HG03103 (cell line): ENCODE measurements at regions not wholly inside any gene's neighbourhood (a gene's known extent, or its start where the extent isn't known, plus 50 kb on each side); places are given as distances from the start of the nearest gene placed in this dataset.

ENCODE experiments used
- ATAC-seq: cut with Tn5 transposase; IDR thresholded peaks from one replicate; pipeline ENCODE4 v1.9.1; 2021; ENCODE audit warnings: low read depth; ENCODE audit not compliant: unreplicated experiment

DNA sequence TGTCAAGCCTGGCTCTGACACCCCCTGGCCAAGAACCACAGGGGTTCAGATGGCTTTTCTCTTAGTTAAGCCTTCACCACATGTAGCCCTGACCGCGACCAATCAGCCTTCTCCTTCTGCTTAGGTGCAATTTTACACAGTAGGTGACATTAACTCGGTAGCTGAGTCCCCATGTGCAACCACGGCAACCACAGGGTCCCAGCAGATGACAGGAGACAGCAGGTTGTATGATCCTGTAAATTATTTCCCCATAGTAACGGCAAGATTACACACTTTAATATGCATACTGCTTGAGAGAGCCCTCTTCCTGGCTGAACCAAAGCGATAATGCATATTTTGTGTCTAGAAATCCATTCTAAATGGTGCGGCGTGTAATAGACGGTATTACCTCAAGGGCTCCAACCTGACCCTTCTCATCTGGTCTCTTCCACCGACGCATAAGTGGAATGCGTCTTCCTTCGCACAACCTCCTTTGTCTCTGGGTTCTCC is 458.7 kb upstream of the ZFHX3 start:
- ATAC-seq = no peak

DNA sequence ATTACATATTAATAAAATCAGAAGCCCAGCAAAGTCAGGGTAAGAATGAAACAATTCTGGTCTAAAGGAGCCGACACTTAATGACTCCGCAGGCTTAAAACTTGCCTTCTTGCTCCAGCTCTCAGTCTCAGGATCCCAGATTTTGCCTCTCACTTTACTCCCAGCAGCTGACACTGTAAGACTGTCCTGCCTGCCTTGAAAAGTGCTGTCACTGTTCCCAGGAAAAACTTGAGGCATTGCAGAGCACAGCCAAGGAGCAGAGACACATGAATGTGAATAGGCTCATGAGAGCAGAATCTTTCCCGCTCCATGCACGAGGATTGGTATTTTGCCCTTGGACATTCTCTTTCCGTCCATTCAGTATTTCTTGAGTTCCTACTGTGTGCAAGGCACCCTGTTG is 457.6 kb upstream of the ZFHX3 start:
- ATAC-seq = no peak

DNA sequence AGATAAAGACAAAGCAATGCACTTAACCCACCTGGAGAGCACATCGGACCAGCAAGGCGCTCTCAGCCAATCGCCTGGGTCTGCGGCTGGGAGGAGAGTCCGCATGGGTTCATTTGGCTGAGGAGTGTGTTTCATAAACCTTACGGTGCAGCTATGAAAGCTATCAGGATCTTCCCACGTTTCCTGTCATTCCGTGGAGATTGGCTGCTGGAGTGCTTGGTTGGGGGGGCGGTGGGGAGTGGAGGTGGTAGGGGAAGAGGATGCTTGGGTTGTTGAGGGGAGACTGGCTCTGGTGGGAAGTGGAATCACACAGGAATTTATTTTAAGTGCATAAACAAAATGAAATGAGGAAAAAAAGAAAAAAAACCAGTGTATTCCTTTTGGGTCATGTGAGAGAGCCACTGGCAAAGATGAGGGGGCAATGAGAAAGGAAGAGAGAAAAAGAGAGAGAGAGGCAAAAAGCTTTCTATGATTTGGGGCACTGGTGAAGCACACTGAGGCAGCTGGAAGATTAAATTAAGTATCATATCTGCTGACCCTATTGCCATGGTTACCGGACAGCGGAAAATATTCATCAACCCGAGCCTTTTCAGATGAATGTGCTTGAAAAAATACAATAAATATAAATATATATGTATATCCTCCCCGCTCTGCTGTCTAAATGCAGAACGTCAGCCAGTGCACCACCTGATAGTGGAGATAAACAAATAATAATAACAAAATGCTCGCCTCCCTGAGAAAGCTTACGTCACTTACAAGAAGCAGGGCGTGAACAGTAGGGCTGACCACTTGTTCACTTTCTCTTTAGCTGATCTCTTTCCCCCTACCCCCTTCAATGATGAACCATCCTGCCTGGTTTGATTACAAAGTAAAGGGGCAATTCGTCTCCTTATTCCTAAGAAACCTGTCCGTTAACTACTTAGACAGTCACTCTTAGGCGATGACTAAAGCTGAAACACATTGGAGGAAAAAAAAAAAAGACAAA is 457.0 kb upstream of the ZFHX3 start:
- no peak for ATAC-seq

DNA sequence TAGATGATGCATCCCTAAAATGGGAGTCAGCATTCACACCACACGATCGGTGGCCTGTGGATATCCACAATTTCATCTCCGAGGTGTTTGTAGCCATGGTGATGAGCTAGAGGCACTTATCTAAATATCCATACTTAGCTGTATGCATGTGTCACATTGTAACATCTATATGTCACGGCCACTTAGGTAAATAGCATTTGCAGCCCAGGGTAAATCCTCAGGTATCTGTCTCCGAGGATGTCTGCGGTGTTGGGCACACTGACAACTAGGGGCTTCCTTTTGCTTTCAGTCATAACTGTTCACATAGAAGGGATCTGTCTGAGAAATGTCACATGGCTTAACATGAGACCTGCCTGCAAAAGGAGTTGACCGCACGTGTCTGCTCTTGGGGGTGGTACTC is 455.2 kb upstream of the ZFHX3 start:
- no peak for ATAC-seq

DNA sequence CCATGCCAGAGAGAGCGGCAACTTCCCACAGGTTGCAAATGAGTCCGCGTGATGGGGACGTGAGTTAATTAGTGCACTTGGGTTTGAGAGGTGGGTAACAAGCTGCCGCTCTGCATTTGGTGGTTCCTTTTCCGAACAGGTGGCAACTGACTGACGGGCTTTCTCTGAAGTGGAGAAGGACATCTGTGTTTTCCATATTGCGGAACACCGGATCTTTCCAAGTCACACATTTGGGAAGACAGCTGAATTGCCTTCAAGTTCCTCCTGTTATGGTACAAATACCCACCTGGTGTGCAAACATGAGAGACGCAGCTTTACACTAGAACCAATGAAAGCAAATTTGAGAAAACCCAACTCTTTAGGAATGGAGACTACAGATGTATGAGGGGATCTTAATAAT is 451.3 kb upstream of the ZFHX3 start:
- ATAC-seq = no peak

DNA sequence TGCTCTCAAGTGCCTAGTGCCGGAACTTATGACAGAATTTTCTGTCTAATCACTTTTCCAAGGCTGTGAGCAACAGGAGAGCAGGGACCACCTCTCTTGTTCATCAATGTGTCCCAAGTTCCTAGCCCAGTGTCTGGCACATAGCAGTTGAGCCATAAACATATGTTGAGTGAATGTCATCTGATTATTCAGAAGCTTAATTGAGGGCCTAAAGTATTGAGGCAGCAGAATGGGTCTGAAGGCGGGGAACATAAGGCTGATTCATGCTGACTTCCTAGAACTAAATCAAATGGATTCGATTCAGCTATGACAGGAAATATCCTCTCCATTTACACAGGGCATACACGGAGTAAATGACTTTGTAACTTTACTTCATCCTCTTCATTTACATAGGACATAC is 438.0 kb upstream of the ZFHX3 start:
- no peak for ATAC-seq

DNA sequence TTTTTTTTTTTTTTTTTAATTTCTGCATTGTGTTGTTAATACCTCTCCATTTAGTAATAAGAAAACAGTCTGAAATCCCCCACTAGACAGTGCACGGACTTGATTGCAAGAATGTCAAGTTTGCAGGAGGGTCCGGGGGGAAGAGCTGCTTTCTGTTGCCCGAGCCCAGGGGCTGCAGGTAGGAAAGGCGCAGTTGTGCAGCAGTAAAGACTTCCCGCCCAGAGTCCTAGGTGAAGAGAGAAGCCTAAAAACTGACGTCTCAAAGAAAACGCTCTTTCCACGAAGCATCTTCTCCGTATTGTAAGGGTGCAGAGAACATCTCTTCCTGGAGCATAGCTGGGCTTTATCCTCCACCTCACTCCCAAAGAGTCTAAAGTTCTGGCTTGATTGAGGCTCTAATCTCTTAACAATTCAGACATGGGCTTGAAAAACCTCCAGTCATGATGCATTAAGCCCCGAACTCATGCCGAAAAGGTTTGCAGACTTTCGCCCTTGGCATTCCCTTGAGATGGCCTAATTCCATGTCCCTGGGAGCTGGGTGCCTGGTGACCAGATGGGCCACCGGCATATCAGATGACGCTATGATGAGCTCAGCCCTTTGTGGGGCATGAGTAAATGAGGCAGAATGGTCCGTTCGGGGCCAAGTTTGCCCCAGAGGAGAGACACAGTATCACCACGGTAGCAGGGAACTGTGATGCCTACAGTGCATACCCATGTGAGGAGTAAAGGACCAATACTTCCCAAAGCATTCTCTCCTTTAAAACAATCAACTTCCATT is 436.2 kb upstream of the ZFHX3 start:
- no peak for ATAC-seq

DNA sequence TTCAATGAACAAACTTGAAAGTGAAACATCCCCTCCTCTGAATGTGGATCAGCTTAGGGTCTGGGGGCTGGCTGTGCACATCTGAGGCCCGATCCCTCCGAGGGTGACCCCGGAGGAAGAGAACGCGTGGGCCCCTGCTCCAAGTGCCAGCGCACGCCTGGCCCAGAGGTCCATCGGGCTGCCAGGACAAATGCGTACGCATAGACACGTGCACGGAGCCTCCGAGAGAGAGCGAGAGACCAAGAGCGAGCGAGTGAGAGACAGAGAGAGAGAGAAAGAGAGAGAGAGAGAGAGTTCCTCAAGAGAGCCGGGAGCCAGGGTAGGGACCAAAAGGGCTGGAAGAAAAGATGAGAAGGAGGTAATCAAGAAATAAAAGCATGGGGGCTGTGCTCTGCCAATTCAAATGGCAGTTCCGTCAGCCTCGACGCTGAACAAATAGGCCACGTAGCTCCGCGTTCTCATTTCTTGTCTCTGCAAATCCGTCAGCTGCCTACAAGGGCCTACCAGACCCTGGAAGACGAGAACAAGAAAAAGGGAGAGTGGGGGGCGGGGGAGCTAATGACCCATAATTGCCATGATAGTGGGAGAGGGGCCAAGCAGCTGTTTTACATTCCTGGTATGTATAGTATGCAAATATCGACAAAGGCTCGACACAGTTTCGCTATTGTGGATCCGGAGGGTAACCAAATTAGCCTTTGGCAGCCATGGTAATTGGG is 435.3 kb upstream of the ZFHX3 start:
- ATAC-seq = no peak

DNA sequence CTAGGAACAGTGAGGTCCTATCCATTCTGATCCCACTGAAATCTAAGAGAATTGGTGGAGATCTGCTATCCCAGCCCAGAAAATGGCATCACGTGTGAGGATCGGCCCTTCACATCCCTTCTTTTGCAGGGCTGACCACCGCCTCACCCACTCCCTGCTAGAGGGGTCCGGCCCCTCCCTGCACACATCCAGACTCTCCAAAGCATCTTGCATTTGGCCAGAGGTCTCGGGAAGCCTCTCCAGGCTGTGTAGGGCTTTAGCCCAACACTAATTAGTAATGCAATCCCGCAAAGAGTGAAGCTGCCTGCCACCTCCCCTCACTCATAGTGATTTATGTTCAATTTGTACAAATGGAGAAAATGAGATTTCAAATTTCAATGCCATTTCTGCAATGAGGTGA is 434.4 kb upstream of the ZFHX3 start:
- no peak for ATAC-seq

DNA sequence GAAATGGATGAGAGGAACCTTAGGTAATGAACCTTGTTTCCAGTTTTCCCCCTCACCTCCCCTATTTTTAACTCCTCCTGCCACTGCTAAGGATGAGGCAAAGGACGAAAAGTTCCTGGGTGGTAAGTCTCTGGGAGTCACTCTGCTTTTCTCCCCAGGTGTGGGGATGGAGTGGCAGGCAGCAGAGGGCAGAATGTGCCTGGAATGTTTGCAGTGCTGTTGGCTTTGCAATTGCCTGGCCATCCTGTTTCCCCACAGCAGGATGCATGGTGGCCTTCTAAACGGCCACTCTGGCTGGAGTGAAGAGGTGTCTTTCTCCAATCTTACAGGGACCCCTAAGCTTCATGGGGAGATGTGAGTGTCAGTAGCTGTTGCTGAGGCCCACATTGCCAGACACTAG is 432.5 kb upstream of the ZFHX3 start:
- no peak for ATAC-seq

DNA sequence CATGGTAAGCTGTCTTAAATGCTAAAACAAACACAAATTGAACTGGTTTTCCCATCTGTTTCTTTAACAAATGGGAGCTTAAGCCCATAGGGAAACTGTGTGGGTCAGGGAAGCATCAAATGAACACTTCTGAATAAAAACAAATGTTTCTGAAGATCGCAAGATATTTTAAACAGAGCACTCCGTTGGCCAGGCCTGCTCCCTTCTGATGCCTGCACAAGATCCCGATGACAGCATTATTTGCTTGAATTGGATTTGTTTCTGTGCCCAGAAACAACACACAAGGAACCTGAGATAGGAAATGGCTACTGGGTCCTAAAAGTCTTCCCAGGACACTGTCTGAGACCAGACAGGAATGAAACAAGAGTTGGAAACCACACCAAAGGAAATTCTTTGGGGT is 425.8 kb upstream of the ZFHX3 start:
- no peak for ATAC-seq

DNA sequence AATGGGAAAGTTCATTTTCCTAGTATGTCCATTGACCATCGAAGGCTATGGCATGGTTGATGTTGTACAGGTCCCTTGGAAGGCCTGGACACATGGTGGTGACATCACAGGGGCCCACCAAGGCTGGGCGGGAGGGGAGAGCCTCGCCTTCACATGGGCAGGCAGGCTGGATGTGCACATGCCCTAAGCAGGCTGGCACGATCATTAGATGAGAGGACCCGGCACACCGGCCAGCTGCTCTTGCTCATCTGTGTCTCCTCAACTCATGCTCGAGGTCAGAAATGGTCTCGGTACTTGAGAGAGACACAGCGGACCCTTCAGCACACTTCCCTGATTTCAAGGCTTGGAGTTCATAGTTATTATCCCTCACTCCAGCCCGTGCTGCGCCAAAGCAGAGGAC is 416.9 kb upstream of the ZFHX3 start:
- no peak for ATAC-seq

DNA sequence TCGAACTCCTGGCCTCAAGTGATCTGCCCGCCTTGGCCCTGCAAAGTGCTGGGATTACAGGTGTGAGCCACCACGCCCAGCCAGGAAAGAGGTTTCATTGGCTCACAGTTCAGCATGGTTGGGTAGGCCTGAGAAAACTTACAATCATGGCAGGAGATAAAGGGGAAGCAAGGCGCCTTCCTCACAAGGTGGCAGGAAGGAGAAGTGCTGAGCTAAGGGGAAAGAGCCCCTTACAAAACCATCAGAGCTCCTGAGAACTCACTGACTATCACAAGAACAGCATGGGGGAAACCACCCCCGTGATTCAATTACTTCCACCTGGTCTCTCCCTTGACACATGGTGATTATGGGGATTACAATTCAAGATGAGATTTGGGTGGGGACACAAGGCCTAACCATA is 411.7 kb upstream of the ZFHX3 start:
- no peak for ATAC-seq

DNA sequence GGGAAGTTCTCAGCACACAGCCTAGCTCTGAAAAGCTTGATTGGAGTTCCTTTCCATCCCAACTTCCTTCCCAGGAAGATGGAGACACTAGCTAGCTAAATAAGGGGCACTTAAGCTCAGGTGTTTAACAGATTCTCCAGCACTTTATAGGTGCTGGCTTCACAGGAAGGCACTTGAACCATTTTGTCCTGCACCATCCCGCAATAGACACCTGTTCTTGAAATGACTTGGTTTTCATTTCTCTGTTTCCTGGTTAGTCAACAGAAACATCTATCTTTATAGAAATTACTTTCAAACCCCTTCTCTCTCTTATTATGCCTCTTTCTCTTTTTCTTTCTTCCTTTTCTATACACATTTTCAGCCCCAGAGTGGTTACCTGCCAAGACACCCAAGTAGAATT is 409.9 kb upstream of the ZFHX3 start:
- no peak for ATAC-seq

DNA sequence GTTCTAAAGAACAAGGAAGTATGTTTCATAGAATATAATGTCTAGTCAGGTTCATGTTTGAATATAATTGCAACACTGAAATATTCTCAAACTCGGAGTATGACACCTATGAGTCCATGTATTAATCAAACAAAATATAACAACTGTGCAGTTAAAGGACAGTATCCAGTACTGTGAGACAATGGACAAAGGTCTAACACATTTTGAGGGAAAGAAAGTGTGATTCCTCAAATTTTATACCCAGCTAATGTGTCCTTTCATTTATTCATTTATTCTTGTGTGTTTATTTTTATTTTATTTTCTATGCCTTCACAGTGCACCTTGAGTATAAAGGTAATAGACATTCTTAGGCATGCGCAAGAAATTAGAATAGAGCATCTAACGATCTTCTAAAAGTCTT is 401.0 kb upstream of the ZFHX3 start:
- no peak for ATAC-seq

DNA sequence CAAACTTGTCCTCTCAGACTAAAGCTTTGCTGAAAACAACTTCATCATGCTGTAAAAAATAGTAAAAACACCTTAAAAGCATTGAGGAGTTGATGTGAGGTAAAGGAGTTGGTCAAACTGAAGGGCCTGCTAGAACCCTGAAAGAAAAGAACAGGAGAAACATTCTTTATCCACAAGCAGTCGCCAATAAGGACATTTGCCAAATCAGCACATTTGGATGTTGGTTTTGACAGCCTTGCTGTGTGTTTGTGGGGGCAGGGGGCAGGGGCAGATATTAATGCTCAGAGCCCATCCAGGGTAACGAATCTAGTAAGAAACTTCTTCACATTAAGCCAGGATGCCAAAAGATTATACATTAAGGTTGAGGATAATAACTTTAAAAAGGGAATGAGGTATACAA is 399.9 kb upstream of the ZFHX3 start:
- ATAC-seq = no peak

DNA sequence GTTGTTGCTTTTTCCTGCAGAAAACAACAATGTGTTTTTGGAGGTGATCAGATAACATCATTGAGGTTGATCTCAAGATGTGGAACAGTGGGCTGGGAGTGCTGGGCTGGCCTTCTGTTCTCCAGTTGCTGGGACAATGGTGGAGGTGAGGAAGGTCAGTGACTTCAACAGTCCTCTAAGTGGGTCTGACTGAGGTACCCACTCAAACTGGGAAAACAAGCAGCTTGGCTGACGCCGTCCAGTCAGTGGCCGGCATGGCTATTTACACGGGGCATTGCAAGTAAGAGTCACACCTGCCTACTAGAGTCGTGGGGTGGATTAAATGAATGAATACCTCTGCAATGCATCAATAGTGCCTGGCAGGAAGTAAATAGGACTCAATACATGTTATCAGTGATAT is 386.7 kb upstream of the ZFHX3 start:
- no peak for ATAC-seq

DNA sequence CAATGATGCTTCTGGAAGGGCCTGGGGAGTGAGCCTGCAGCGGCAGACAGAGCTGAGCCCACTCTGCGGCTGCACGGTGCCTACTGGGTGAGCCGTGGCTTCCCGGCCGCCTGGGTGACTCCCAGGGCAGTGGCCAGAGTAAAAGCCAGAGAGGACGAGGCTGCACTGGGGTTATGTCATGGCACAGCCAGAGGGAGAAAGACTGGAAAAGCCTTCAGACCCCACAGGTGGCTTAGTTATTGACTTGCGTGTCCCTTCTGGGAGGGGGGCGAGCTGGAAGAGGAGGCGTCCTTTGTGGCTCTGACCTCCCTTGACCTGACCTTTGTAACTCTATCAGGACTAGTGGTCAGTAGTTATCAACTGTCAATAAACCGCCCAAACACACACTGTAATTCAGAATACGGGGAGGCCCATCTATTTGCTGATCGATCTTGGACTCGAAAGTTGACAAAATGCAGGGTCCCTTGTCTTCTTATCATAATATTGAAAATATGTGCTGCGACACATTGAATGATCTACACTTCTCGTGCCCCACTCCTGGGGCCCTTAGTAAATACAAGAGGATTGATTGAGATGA is 385.9 kb upstream of the ZFHX3 start:
- ATAC-seq = no peak

DNA sequence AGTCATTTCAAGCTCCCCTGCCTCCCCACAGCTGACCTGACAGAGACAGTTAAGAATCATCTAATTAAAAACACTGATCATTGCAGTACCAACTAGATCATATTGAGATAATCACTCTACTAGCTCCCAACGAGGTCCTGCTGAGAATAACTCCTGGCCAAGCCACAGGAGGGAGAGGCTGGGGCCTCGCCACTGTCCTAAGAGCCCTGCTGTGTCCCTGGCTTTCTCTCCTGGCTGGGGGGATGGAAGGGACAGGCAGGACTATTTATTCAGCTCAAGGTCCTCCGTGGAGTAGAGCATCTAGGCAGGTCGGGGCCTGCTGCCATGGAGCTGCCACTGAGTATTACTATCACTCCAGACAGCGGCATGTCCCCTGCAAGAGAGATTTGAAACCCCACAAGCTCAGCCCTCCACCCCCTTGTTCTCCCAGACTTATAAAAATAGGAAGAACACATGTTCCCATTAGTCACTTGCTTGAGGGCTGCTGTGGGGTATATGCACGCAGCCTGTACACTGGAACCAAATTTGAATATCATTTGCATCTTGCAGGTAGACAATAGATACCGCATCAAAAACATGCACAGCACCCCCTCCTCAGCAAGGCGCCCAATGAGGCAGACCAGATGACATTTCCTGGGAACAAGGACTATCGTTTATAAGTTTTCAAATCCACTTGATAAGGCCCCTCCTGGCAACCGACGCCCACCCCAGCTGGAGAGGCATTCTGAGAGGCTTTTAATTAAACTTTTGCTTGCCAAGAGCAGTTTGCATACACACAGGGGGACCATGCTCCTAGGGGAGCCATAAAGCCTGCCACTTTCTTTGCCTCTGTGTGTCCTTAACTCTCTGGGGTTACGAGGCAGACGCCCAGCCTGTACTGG is 385.2 kb upstream of the ZFHX3 start:
- no peak for ATAC-seq

DNA sequence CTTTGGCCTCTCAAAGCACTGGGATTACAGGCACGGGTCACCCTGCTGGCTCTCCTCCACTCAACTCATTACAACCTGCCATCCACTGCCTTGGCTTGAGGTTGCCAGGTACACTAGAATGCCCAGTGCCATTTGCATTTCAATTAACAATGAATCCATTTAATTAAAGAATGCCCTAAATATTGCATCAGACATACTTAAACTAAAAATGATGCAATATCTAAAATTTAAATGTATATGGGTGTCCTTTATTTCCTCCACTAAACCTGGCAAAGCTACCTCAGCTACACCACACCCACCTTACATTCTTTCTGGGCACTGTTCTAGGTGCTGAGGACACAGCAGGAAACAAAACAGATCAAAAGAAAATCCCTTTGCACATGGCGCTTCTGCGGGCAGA is 382.2 kb upstream of the ZFHX3 start:
- ATAC-seq = no peak
